H1 (cell line): ENCODE measurements at regions not wholly inside any gene's neighbourhood (a gene's known extent, or its start where the extent isn't known, plus 50 kb on each side); places are given as distances from the start of the nearest gene placed in this dataset.

Experiments
- CTCF ChIA-PET: fragments of 300-600 bp; sonication (Branson Sonifier 250); formaldehyde crosslinking; loops from one replicate; lab custom pipeline; 2021; ENCODE audit not compliant: partially characterized antibody; lab: Charles Lee
- POLR2A ChIA-PET: fragments of 300-600 bp; sonication (Branson Sonifier 250); formaldehyde crosslinking; loops from one replicate; lab custom pipeline; 2021; ENCODE audit warnings: inconsistent platforms; ENCODE audit not compliant: partially characterized antibody; lab: Charles Lee
- DNase-seq, 2 experiments: peaks; one replicate each; pipeline versions ENCODE4 v3.0.0 to v3.0.0-alpha.2; 2010 to 2022; ENCODE audit warnings: low spot score in 2 of 2, low read depth in 1 of 2, mixed read lengths in 1 of 2
- FAIRE-seq: peaks from 2 replicates; lab custom pipeline; 2011; peaks lifted over from hg19 to GRCh38; lab: Jason Lieb, UNC
- H2AFZ ChIP-seq: 2 replicates; pipeline ENCODE4 v1.8.1; 2012; ENCODE audit warnings: low read length, inconsistent platforms
- H2AK5ac ChIP-seq: 2 replicates; pipeline ENCODE4 v1.6.1; 2013; ENCODE audit warnings: low read depth, low read length
- H2BK120ac ChIP-seq: replicated peaks from 2 replicates; pipeline ENCODE3; 2013; ENCODE audit warnings: low read depth, low read length, inconsistent platforms
- H2BK12ac ChIP-seq: 2 replicates; pipeline ENCODE4 v1.6.1; 2013; ENCODE audit warnings: low read depth, low read length
- H2BK15ac ChIP-seq: 2 replicates; pipeline ENCODE4 v1.6.1; 2013; ENCODE audit warnings: low read length
- H2BK20ac ChIP-seq: 2 replicates; pipeline ENCODE4 v1.6.1; 2013; ENCODE audit warnings: low read length
- H2BK5ac ChIP-seq: 2 replicates; pipeline ENCODE4 v1.6.1; 2013; ENCODE audit warnings: low read depth, low read length
- H3K14ac ChIP-seq: 2 replicates; pipeline ENCODE4 v1.6.1; 2013; ENCODE audit warnings: inconsistent platforms; ENCODE audit not compliant: insufficient read length
- H3K18ac ChIP-seq: 2 replicates; pipeline ENCODE4 v1.6.1; 2013; ENCODE audit warnings: low read length; ENCODE audit errors: extremely low read depth
- H3K23ac ChIP-seq: 2 replicates; pipeline ENCODE4 v1.6.1; 2013; ENCODE audit warnings: inconsistent platforms; ENCODE audit not compliant: insufficient read length
- H3K23me2 ChIP-seq: 2 replicates; pipeline ENCODE4 v1.6.1; 2013; ENCODE audit warnings: low read depth, low read length
- H3K27ac ChIP-seq: 2 replicates; pipeline ENCODE4 v1.6.1; 2011; ENCODE audit warnings: low read depth, low read length, inconsistent platforms
- H3K27me3 ChIP-seq, 4 experiments: replicated peaks in 1 of 4; 1 replicate in 1 of 4; 2 replicates in 3 of 4; pipeline versions ENCODE4 v1.6.1 to v1.8.1; 2011 to 2013; ENCODE audit warnings: low read length in 3 of 4, mild to moderate bottlenecking in 3 of 4, inconsistent platforms in 2 of 4, mixed read lengths in 2 of 4, moderate library complexity in 1 of 4; ENCODE audit not compliant: control insufficient read depth in 3 of 4, insufficient read depth in 3 of 4; ENCODE audit errors: extremely low read depth in 1 of 4
- H3K36me3 ChIP-seq, 4 experiments: 2 replicates each; pipeline versions ENCODE4 v1.6.1 to v1.8.1; 2011 to 2013; ENCODE audit warnings: mild to moderate bottlenecking in 4 of 4, low read length in 3 of 4, moderate library complexity in 2 of 4, control low read depth in 1 of 4, inconsistent platforms in 1 of 4; ENCODE audit not compliant: insufficient read depth in 4 of 4, control insufficient read depth in 2 of 4
- H3K4ac ChIP-seq: replicated peaks from 2 replicates; pipeline ENCODE3; 2013; ENCODE audit warnings: low read length, low read depth, mixed read lengths, inconsistent platforms; ENCODE audit not compliant: insufficient read length
- H3K4me1 ChIP-seq, 4 experiments: replicated peaks in 1 of 4; 1 replicate in 1 of 4; 2 replicates in 3 of 4; pipeline versions ENCODE4 v1.6.1 to v1.8.1; 2011 to 2013; ENCODE audit warnings: low read length in 3 of 4, inconsistent platforms in 2 of 4, mixed read lengths in 1 of 4; ENCODE audit not compliant: insufficient read depth in 4 of 4, control insufficient read depth in 3 of 4
- H3K4me2 ChIP-seq, 2 experiments: 2 replicates each; pipeline versions ENCODE4 v1.6.1 to v1.8.1; 2011 to 2013; ENCODE audit warnings: low read depth in 2 of 2, low read length in 2 of 2, control low read depth in 1 of 2, inconsistent platforms in 1 of 2, mild to moderate bottlenecking in 1 of 2; ENCODE audit not compliant: insufficient read depth in 1 of 2
- H3K4me3 ChIP-seq, 4 experiments: fragments of 200-600, 300-600 bp in 1 of 4; sonication (generic), shearing (Covaris generic), sonication (Bioruptor Twin) in 1 of 4; 2 replicates each; pipeline versions ENCODE4 v1.5.1 to v1.8.1; 2011 to 2016; ENCODE audit warnings: low read length in 4 of 4, low read depth in 3 of 4, control low read depth in 2 of 4, inconsistent platforms in 2 of 4, mild to moderate bottlenecking in 2 of 4, mixed read lengths in 1 of 4, moderate library complexity in 1 of 4; ENCODE audit not compliant: insufficient read depth in 2 of 4; ENCODE audit errors: extremely low read depth in 1 of 4
- H3K56ac ChIP-seq: replicated peaks from 2 replicates; pipeline ENCODE3; 2013; ENCODE audit warnings: low read depth, mild to moderate bottlenecking, mixed read lengths, low read length, inconsistent platforms; ENCODE audit not compliant: insufficient read length
- H3K79me1 ChIP-seq: 2 replicates; pipeline ENCODE4 v1.6.1; 2013; ENCODE audit warnings: low read depth, low read length, control low read depth
- H3K79me2 ChIP-seq, 2 experiments: 2 replicates each; pipeline versions ENCODE4 v1.6.1 to v1.8.1; 2012 to 2013; ENCODE audit warnings: low read length in 2 of 2, mild to moderate bottlenecking in 2 of 2, inconsistent platforms in 1 of 2; ENCODE audit not compliant: insufficient read depth in 2 of 2, control insufficient read depth in 1 of 2
- H3K9ac ChIP-seq, 4 experiments: replicated peaks in 1 of 4; 1 replicate in 1 of 4; 2 replicates in 3 of 4; pipeline versions ENCODE4 v1.6.1 to v1.8.1; 2011 to 2013; ENCODE audit warnings: low read depth in 3 of 4, low read length in 3 of 4, control low read depth in 2 of 4, mild to moderate bottlenecking in 2 of 4, moderate library complexity in 2 of 4, inconsistent platforms in 1 of 4; ENCODE audit errors: extremely low read depth in 1 of 4
- H3K9me3 ChIP-seq, 2 experiments: 2 replicates each; pipeline versions ENCODE4 v1.6.1 to v1.8.1; 2012 to 2013; ENCODE audit warnings: mild to moderate bottlenecking in 2 of 2, moderate library complexity in 2 of 2, control low read depth in 1 of 2, inconsistent platforms in 1 of 2, low read depth in 1 of 2, low read length in 1 of 2, mixed read lengths in 1 of 2; ENCODE audit not compliant: insufficient read depth in 2 of 2
- H4K20me1 ChIP-seq, 2 experiments: replicated peaks in 1 of 2; 2 replicates each; pipeline versions ENCODE3 to v1.8.1; 2011 to 2013; ENCODE audit warnings: inconsistent platforms in 2 of 2, low read length in 2 of 2, mild to moderate bottlenecking in 1 of 2; ENCODE audit not compliant: insufficient read depth in 2 of 2, control insufficient read depth in 1 of 2
- H4K5ac ChIP-seq: 2 replicates; pipeline ENCODE4 v1.6.1; 2013; ENCODE audit warnings: low read length, low read depth, mixed read lengths, inconsistent platforms; ENCODE audit not compliant: insufficient read length
- H4K8ac ChIP-seq: 2 replicates; pipeline ENCODE4 v1.8.0; 2013; ENCODE audit warnings: mild to moderate bottlenecking, moderate library complexity, low read length, inconsistent platforms; ENCODE audit not compliant: insufficient read depth; ENCODE audit errors: extremely low read depth
- H4K91ac ChIP-seq: replicated peaks from 2 replicates; pipeline ENCODE3; 2013; ENCODE audit warnings: low read length, mixed read lengths, inconsistent platforms; ENCODE audit not compliant: insufficient read length
- CHD2 ChIP-seq: IDR thresholded peaks from 2 replicates; pipeline ENCODE4 v1.6.1; 2012; ENCODE audit warnings: low read length, improper control_type of control experiment
- KDM5A ChIP-seq: fragments of 200-600 bp; IDR thresholded peaks from 2 replicates; pipeline ENCODE4 v1.7.1; 2012; ENCODE audit warnings: mild to moderate bottlenecking, low read length, inconsistent platforms, mixed read lengths
- NRF1 ChIP-seq: IDR thresholded peaks from 2 replicates; pipeline ENCODE4 v1.6.1; 2011; ENCODE audit warnings: mild to moderate bottlenecking, low read depth, low read length, improper control_type of control experiment
- SIN3A ChIP-seq, 2 experiments: IDR thresholded peaks in 1 of 2; conservative IDR thresholded peaks in 1 of 2; 2 replicates each; pipeline ENCODE4 v1.6.1; 2011 to 2012; ENCODE audit warnings: low read length in 2 of 2, improper control_type of control experiment in 1 of 2, low read depth in 1 of 2, mild to moderate bottlenecking in 1 of 2
- WGBS, 2 experiments: shearing (Covaris generic) in 1 of 2; methylation state at CpG; one replicate each; pipeline versions ENCODE4 v1.1.6 to v1.1.7; 2013 to 2015; ENCODE audit warnings: low lambda C conversion rate in 2 of 2, mixed read lengths in 2 of 2, inconsistent platforms in 1 of 2, low coverage in 1 of 2, missing lambda C conversion rate in 1 of 2; ENCODE audit not compliant: insufficient replicate concordance in 2 of 2, insufficient coverage in 1 of 2, insufficient read length in 1 of 2; ENCODE audit errors: extremely low coverage in 1 of 2, missing lambda C conversion rate in 1 of 2; 5-methylcytosine and 5-hydroxymethylcytosine counted together

DNA sequence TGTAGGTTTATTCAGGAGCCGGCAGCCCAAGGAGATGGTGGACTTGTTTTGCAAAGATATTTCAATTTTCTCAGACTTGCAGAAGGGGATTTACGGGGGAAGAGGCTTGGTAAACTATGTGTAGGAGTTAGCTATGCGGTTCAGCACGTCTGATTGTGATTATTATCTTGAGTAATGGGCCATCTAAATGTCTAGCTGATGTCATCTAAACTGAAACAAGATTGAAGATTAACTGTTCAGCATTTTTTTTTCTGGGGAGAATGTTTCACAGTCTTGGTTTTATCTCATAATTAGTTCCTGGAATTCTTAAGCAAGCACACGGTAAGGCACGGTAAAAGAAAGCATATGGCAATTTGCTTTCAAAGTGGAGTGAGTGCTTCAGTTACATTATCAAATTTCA is 207.3 kb upstream of the CXorf51B start:
- H2BK5ac ChIP-seq, result no peak overlapping the region
- ChIA-PET POLR2A (no interaction called here), CTCF (interaction anchor here (0.7 kb wide), 1 partner anchor 169 kb away, joined by 3 read pairs; no protein-coding TSS in a partner anchor)
- WGBS, 2 experiments, result 96% methylated on average over 6 of the region's 6 CpGs; no CpG with 5 or more reads in 1 of the 2 experiments
- no peaks in the 10 kb centered on the region for H3K36me3 ChIP-seq
- no peaks in the 10 kb centered on the region for H3K9me3 ChIP-seq
- H3K9ac ChIP-seq, result no peak overlapping the region
- no peaks in the 10 kb centered on the region for H3K4me1 ChIP-seq
- H3K4ac ChIP-seq, result no peak overlapping the region
- no peak overlapping the region for H3K4me3 ChIP-seq
- H2BK12ac ChIP-seq, result no peak overlapping the region
- H2AFZ ChIP-seq, result no peak overlapping the region
- H3K14ac ChIP-seq, result no peak overlapping the region
- no peak overlapping the region for H3K18ac ChIP-seq
- H3K79me2 ChIP-seq, result no peaks in the 10 kb centered on the region
- H4K20me1 ChIP-seq, result no peaks in the 10 kb centered on the region
- no peak overlapping the region for H4K91ac ChIP-seq
- H2BK20ac ChIP-seq, result no peak overlapping the region
- no peak overlapping the region for H3K4me2 ChIP-seq
- H3K23me2 ChIP-seq, result no peaks in the 10 kb centered on the region
- FAIRE-seq (no peak), DNase-seq (no peak)
- H4K5ac ChIP-seq, result no peak overlapping the region
- no peak overlapping the region for H3K27ac ChIP-seq
- no peaks in the 10 kb centered on the region for H3K79me1 ChIP-seq
- no peak overlapping the region for H3K56ac ChIP-seq
- no peaks in the 10 kb centered on the region for H3K27me3 ChIP-seq
- H3K23ac ChIP-seq, result no peak overlapping the region
- H4K8ac ChIP-seq, result no peak overlapping the region
- no peak overlapping the region for H2AK5ac ChIP-seq
- H2BK15ac ChIP-seq, result no peak overlapping the region
- no peak overlapping the region for H2BK120ac ChIP-seq
- TF ChIP-seq CHD2 (no peak), KDM5A (no peak), NRF1 (no peak), SIN3A (conservative IDR thresholded peaks at IDR 0.05 in 1 of 2, IDR thresholded peaks at IDR 0.05 in 1 of 2; ENCODE audit: low read depth in 1 of 2, low read length in 2 of 2) (no peak)
